WTC11 (cell line): ENCODE measurements at regions not wholly inside any gene's neighbourhood (a gene's known extent, or its start where the extent isn't known, plus 50 kb on each side); places are given as distances from the start of the nearest gene placed in this dataset.

ENCODE experiments used
- ATAC-seq: fragments of 200-7000 bp; cut with Tn5 transposase; 2 replicates; pipeline ENCODE4 v1.10.0; 2021; ENCODE audit warnings: mild to moderate bottlenecking, moderate library complexity
- CTCF ChIA-PET: fragments of 300-600 bp; sonication (Branson Sonifier 250); formaldehyde crosslinking; loops from one replicate; lab custom pipeline; 2021; ENCODE audit warnings: antibody characterized with exemption; lab: Charles Lee
- POLR2A ChIA-PET: fragments of 350-600 bp; sonication (Branson Sonifier 250); formaldehyde crosslinking; loops from one replicate; lab custom pipeline; 2021; ENCODE audit warnings: antibody characterized with exemption; lab: Charles Lee
- DNase-seq: peaks from one replicate; pipeline ENCODE4 v3.0.0; 2021; ENCODE audit warnings: low spot score
- H3K27ac Mint-ChIP-seq: 2 replicates; pipeline ENCODE4 v1.8.0; 2021; ENCODE audit warnings: mixed read lengths
- H3K27me3 Mint-ChIP-seq: 2 replicates; pipeline ENCODE4 v1.8.0; 2021; ENCODE audit warnings: low read depth, mild to moderate bottlenecking, moderate library complexity, mixed read lengths
- H3K36me3 Mint-ChIP-seq: 2 replicates; pipeline ENCODE4 v1.8.0; 2021; ENCODE audit warnings: mixed read lengths
- H3K4me1 Mint-ChIP-seq: 2 replicates; pipeline ENCODE4 v1.8.0; 2022; ENCODE audit warnings: mixed read lengths
- H3K4me3 Mint-ChIP-seq: 2 replicates; pipeline ENCODE4 v1.8.0; 2021; ENCODE audit warnings: mild to moderate bottlenecking, moderate library complexity, mixed read lengths
- H3K9me3 Mint-ChIP-seq: 2 replicates; pipeline ENCODE4 v1.8.0; 2021; ENCODE audit warnings: mixed read lengths
- ATF1 ChIP-seq: sonication (generic); formaldehyde crosslinking; IDR thresholded peaks from 2 replicates; pipeline ENCODE4 v1.8.1; 2023; ENCODE audit warnings: mild to moderate bottlenecking, moderate library complexity, missing genetic modification reagents
- ELF4 ChIP-seq: sonication (generic); formaldehyde crosslinking; IDR thresholded peaks from 2 replicates; pipeline ENCODE4 v1.8.1; 2022; ENCODE audit warnings: low read depth, mild to moderate bottlenecking, moderate library complexity, missing genetic modification reagents
- JAZF1 ChIP-seq: fragments of 250-450 bp; sonication (Bioruptor Pico); IDR thresholded peaks from 2 replicates; pipeline ENCODE4 v1.9.0; 2021; ENCODE audit warnings: moderate library complexity, mild to moderate bottlenecking, inconsistent platforms
- KAT7 ChIP-seq: sonication (generic); formaldehyde crosslinking; IDR thresholded peaks from 2 replicates; pipeline ENCODE4 v1.8.1; 2023; ENCODE audit warnings: missing genetic modification reagents, mild to moderate bottlenecking, borderline replicate concordance
- MXD4 ChIP-seq: fragments of 250-450 bp; sonication (Bioruptor Pico); IDR thresholded peaks from 2 replicates; pipeline ENCODE4 v1.8.0; 2021; ENCODE audit warnings: mild to moderate bottlenecking, moderate library complexity, borderline replicate concordance
- MYBL2 ChIP-seq: sonication (generic); formaldehyde crosslinking; IDR thresholded peaks from 2 replicates; pipeline ENCODE4 v1.8.1; 2023; ENCODE audit warnings: mild to moderate bottlenecking, moderate library complexity, missing genetic modification reagents
- NFATC4 ChIP-seq: fragments of 250-450 bp; sonication (Bioruptor Pico); IDR thresholded peaks from 2 replicates; pipeline ENCODE4 v1.9.0; 2021; ENCODE audit warnings: mild to moderate bottlenecking
- NFYB ChIP-seq: sonication (generic); formaldehyde crosslinking; conservative IDR thresholded peaks from 2 replicates; pipeline ENCODE4 v1.8.0; 2022; ENCODE audit warnings: low read depth, missing genetic modification reagents
- NR2C2 ChIP-seq: sonication (generic); formaldehyde crosslinking; IDR thresholded peaks from 2 replicates; pipeline ENCODE4 v1.8.0; 2022; ENCODE audit warnings: mild to moderate bottlenecking, missing genetic modification reagents
- OVOL2 ChIP-seq: fragments of 250-450 bp; sonication (Bioruptor Pico); IDR thresholded peaks from 2 replicates; pipeline ENCODE4 v1.9.0; 2021; ENCODE audit warnings: mild to moderate bottlenecking, borderline replicate concordance
- SMAD3 ChIP-seq: sonication (generic); formaldehyde crosslinking; IDR thresholded peaks from 2 replicates; pipeline ENCODE4 v1.8.0; 2022; ENCODE audit warnings: missing genetic modification reagents, mild to moderate bottlenecking, borderline replicate concordance
- SOX15 ChIP-seq: fragments of 250-450 bp; sonication (Bioruptor Pico); IDR thresholded peaks from 2 replicates; pipeline ENCODE4 v1.9.0; 2021; ENCODE audit warnings: mild to moderate bottlenecking
- SP1 ChIP-seq: sonication (generic); formaldehyde crosslinking; conservative IDR thresholded peaks from 2 replicates; pipeline ENCODE4 v1.8.1; 2022; ENCODE audit warnings: missing genetic modification reagents
- TEAD1 ChIP-seq: sonication (generic); formaldehyde crosslinking; IDR thresholded peaks from 2 replicates; pipeline ENCODE4 v1.8.0; 2022; ENCODE audit warnings: mild to moderate bottlenecking, missing genetic modification reagents
- ZNF138 ChIP-seq: sonication (generic); formaldehyde crosslinking; conservative IDR thresholded peaks from 2 replicates; pipeline ENCODE4 v1.8.1; 2022; ENCODE audit warnings: mild to moderate bottlenecking, moderate library complexity, missing genetic modification reagents
- ZNF263 ChIP-seq: sonication (generic); formaldehyde crosslinking; IDR thresholded peaks from 2 replicates; pipeline ENCODE4 v1.8.1; 2022; ENCODE audit warnings: low read depth, mild to moderate bottlenecking, moderate library complexity, missing genetic modification reagents
- ZNF317 ChIP-seq: sonication (generic); formaldehyde crosslinking; IDR thresholded peaks from 2 replicates; pipeline ENCODE4 v1.8.1; 2023; ENCODE audit warnings: low read depth, mild to moderate bottlenecking, moderate library complexity, missing genetic modification reagents, borderline replicate concordance
- ZNF423 ChIP-seq: fragments of 250-450 bp; sonication (Bioruptor Pico); IDR thresholded peaks from 2 replicates; pipeline ENCODE4 v2.1.2; 2022; ENCODE audit warnings: mild to moderate bottlenecking, moderate library complexity
- TF ChIP-seq, protein P1 (sequence below): sonication (generic); formaldehyde crosslinking; conservative IDR thresholded peaks from 2 replicates; pipeline ENCODE4 v1.8.1; 2023; ENCODE audit warnings: mild to moderate bottlenecking, low read depth, missing genetic modification reagents, moderate library complexity
- TF ChIP-seq, protein P2 (sequence below): sonication (generic); formaldehyde crosslinking; IDR thresholded peaks from 2 replicates; pipeline ENCODE4 v1.8.1; 2023; ENCODE audit warnings: mild to moderate bottlenecking, missing genetic modification reagents
- TF ChIP-seq, protein P3 (sequence below): fragments of 250-450 bp; sonication (Bioruptor Pico); IDR thresholded peaks from 2 replicates; pipeline ENCODE4 v1.9.0; 2021; ENCODE audit warnings: mild to moderate bottlenecking, borderline replicate concordance
- TF ChIP-seq, protein P4 (sequence below): sonication (generic); formaldehyde crosslinking; IDR thresholded peaks from 2 replicates; pipeline ENCODE4 v1.8.1; 2022; ENCODE audit warnings: low read depth, mild to moderate bottlenecking, moderate library complexity, missing genetic modification reagents, borderline replicate concordance
- TF ChIP-seq, protein P5 (sequence below): sonication (generic); formaldehyde crosslinking; IDR thresholded peaks from 2 replicates; pipeline ENCODE4 v1.8.1; 2022; ENCODE audit warnings: mild to moderate bottlenecking, moderate library complexity, missing genetic modification reagents
- TF ChIP-seq, protein P6 (sequence below): sonication (generic); formaldehyde crosslinking; IDR thresholded peaks from 2 replicates; pipeline ENCODE4 v1.8.1; 2022; ENCODE audit warnings: low read depth, missing genetic modification reagents, borderline replicate concordance

DNA sequence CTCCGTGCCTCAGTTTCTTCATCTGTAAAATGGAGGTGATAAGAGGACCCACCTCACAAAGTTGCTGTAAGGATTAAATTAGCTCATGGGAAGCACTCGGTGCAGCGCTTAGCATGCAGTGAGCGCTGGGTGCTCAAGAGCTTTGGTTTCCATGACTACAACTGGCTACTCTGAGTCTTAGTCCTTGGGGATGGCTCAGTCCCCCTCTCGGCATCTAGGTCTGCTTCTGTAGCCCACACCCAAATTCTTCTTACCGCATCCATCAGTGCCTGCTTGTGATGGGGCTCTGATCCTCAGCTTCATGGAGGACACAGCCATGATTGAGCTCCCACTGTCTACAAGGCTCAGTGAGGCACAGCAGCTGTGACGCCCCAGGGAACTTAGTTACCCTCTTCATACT is 159.0 kb downstream of the ACTL8 start (continued):
- TF ChIP-seq, protein P1, sequence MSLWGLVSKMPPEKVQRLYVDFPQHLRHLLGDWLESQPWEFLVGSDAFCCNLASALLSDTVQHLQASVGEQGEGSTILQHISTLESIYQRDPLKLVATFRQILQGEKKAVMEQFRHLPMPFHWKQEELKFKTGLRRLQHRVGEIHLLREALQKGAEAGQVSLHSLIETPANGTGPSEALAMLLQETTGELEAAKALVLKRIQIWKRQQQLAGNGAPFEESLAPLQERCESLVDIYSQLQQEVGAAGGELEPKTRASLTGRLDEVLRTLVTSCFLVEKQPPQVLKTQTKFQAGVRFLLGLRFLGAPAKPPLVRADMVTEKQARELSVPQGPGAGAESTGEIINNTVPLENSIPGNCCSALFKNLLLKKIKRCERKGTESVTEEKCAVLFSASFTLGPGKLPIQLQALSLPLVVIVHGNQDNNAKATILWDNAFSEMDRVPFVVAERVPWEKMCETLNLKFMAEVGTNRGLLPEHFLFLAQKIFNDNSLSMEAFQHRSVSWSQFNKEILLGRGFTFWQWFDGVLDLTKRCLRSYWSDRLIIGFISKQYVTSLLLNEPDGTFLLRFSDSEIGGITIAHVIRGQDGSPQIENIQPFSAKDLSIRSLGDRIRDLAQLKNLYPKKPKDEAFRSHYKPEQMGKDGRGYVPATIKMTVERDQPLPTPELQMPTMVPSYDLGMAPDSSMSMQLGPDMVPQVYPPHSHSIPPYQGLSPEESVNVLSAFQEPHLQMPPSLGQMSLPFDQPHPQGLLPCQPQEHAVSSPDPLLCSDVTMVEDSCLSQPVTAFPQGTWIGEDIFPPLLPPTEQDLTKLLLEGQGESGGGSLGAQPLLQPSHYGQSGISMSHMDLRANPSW (CRISPR knock-in tag): no peak
- TF ChIP-seq ELF4 (CRISPR knock-in tag): no peak

DNA sequence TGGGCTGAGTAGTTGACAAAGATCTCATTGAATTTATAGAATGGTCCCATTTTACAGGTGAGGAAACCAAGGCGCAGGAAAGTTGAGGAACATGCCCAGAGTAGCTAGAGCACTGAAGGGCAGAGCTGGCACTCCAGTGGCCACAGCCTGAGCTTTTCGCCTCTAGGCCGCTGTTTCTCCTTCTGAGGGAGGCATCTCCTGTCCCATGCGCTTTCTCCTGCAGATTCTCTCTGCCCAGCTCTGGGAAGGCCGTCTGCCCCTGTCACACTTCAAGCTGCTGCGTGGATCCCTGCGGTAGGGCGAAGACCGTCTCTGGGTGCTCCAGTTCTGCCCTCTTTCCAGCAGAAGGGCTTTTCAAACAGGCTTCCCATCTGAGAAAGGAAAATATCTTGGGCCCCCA is 159.9 kb downstream of the ACTL8 start:
- H3K9me3 Mint-ChIP-seq: no peaks in the 10 kb centered on the region
- H3K4me1 Mint-ChIP-seq: peaks cover 21% of the 10 kb centered on the region
- H3K27ac Mint-ChIP-seq: no peak overlapping the region

DNA sequence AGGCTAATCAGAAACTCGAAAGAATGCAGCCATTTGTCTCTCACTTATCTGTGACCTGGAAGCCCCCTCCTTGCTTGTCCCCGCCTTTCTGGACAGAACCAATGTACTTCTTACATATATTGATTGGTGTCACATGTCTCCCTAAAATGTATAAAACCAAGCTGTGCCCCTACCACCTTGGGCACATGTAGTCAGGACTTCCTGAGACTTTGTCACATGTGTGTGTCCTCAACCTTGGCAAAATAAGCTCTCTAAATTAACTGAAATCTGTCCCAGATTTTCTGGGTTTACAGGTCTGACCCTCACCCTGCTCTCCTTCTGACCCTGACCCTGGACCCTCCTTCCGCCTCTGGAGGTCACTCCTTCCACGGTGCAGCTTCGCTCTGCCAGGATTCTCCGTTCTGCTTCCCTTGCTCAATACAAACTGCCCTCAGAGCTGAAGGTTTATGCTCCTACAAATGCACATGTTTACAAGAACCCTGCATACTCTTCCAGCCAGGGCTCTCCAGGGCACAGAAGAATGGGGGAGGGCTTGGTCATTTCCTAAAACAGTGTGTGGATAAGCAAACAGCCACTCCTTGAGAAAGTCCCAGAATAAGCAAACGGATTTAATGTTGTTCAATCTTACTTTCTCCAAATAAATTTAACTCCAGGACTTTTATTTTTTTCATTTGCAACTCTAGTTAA is 160.5 kb downstream of the ACTL8 start:
- Mint-ChIP-seq H3K36me3 (no peaks in the 10 kb centered on the region), H3K27me3 (peaks cover 3% of the 10 kb centered on the region), H3K4me1 (peaks cover 14% of the 10 kb centered on the region), H3K9me3 (no peaks in the 10 kb centered on the region), H3K4me3 (no peak overlapping the region), H3K27ac (no peak overlapping the region)
- ChIA-PET CTCF (interaction anchor here (1.0 to 2.0 kb wide), 5 partner anchors 183 to 666 kb away, joined by 3 to 11 read pairs (median 4); no protein-coding TSS in a partner anchor), POLR2A (no interaction called here)
- no peak for DNase-seq
- no peak for ATAC-seq
- no peak for TF ChIP-seq NR2C2 (CRISPR knock-in tag)
- TF ChIP-seq ZNF138 (CRISPR knock-in tag): no peak
- TF ChIP-seq TEAD1 (CRISPR knock-in tag): no peak
- TF ChIP-seq MXD4 (CRISPR knock-in tag): no peak
- no peak for TF ChIP-seq NFYB
- no peak for TF ChIP-seq JAZF1 (CRISPR knock-in tag)
- TF ChIP-seq, protein P2, sequence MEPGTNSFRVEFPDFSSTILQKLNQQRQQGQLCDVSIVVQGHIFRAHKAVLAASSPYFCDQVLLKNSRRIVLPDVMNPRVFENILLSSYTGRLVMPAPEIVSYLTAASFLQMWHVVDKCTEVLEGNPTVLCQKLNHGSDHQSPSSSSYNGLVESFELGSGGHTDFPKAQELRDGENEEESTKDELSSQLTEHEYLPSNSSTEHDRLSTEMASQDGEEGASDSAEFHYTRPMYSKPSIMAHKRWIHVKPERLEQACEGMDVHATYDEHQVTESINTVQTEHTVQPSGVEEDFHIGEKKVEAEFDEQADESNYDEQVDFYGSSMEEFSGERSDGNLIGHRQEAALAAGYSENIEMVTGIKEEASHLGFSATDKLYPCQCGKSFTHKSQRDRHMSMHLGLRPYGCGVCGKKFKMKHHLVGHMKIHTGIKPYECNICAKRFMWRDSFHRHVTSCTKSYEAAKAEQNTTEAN (CRISPR knock-in tag): no peak
- TF ChIP-seq, protein P3, sequence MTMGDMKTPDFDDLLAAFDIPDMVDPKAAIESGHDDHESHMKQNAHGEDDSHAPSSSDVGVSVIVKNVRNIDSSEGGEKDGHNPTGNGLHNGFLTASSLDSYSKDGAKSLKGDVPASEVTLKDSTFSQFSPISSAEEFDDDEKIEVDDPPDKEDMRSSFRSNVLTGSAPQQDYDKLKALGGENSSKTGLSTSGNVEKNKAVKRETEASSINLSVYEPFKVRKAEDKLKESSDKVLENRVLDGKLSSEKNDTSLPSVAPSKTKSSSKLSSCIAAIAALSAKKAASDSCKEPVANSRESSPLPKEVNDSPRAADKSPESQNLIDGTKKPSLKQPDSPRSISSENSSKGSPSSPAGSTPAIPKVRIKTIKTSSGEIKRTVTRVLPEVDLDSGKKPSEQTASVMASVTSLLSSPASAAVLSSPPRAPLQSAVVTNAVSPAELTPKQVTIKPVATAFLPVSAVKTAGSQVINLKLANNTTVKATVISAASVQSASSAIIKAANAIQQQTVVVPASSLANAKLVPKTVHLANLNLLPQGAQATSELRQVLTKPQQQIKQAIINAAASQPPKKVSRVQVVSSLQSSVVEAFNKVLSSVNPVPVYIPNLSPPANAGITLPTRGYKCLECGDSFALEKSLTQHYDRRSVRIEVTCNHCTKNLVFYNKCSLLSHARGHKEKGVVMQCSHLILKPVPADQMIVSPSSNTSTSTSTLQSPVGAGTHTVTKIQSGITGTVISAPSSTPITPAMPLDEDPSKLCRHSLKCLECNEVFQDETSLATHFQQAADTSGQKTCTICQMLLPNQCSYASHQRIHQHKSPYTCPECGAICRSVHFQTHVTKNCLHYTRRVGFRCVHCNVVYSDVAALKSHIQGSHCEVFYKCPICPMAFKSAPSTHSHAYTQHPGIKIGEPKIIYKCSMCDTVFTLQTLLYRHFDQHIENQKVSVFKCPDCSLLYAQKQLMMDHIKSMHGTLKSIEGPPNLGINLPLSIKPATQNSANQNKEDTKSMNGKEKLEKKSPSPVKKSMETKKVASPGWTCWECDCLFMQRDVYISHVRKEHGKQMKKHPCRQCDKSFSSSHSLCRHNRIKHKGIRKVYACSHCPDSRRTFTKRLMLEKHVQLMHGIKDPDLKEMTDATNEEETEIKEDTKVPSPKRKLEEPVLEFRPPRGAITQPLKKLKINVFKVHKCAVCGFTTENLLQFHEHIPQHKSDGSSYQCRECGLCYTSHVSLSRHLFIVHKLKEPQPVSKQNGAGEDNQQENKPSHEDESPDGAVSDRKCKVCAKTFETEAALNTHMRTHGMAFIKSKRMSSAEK: no peak
- no peak for TF ChIP-seq ATF1 (CRISPR knock-in tag)
- no peak for TF ChIP-seq ZNF423 (CRISPR knock-in tag)
- no peak for TF ChIP-seq SMAD3 (CRISPR knock-in tag)
- no peak for TF ChIP-seq MYBL2

More for the DNA sequence above, 159.9 kb downstream of the ACTL8 start:
- Mint-ChIP-seq H3K27me3 (peaks cover 3% of the 10 kb centered on the region), H3K36me3 (no peaks in the 10 kb centered on the region), H3K4me3 (no peak overlapping the region)
- POLR2A ChIA-PET: no interaction called here
- no peak for DNase-seq
- CTCF ChIA-PET: interaction anchor here (1.0 to 2.1 kb wide), 5 partner anchors 8 to 666 kb away, joined by 3 to 11 read pairs (median 4); no protein-coding TSS in a partner anchor
- no peak for ATAC-seq
- TF ChIP-seq, protein P4, sequence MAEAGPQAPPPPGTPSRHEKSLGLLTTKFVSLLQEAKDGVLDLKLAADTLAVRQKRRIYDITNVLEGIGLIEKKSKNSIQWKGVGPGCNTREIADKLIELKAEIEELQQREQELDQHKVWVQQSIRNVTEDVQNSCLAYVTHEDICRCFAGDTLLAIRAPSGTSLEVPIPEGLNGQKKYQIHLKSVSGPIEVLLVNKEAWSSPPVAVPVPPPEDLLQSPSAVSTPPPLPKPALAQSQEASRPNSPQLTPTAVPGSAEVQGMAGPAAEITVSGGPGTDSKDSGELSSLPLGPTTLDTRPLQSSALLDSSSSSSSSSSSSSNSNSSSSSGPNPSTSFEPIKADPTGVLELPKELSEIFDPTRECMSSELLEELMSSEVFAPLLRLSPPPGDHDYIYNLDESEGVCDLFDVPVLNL (CRISPR knock-in tag): no peak
- TF ChIP-seq NFATC4 (CRISPR knock-in tag) (no peak), ZNF138 (CRISPR knock-in tag) (no peak), ZNF263 (CRISPR knock-in tag) (no peak), ELF4 (CRISPR knock-in tag) (no peak), KAT7 (no peak), TEAD1 (CRISPR knock-in tag) (no peak), SP1 (CRISPR knock-in tag) (no peak), ATF1 (CRISPR knock-in tag) (no peak), OVOL2 (CRISPR knock-in tag) (no peak), ZNF317 (CRISPR knock-in tag) (no peak), SOX15 (CRISPR knock-in tag) (no peak)
- TF ChIP-seq, protein P5, sequence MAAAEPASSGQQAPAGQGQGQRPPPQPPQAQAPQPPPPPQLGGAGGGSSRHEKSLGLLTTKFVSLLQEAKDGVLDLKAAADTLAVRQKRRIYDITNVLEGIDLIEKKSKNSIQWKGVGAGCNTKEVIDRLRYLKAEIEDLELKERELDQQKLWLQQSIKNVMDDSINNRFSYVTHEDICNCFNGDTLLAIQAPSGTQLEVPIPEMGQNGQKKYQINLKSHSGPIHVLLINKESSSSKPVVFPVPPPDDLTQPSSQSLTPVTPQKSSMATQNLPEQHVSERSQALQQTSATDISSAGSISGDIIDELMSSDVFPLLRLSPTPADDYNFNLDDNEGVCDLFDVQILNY (CRISPR knock-in tag): no peak
- TF ChIP-seq, protein P6, sequence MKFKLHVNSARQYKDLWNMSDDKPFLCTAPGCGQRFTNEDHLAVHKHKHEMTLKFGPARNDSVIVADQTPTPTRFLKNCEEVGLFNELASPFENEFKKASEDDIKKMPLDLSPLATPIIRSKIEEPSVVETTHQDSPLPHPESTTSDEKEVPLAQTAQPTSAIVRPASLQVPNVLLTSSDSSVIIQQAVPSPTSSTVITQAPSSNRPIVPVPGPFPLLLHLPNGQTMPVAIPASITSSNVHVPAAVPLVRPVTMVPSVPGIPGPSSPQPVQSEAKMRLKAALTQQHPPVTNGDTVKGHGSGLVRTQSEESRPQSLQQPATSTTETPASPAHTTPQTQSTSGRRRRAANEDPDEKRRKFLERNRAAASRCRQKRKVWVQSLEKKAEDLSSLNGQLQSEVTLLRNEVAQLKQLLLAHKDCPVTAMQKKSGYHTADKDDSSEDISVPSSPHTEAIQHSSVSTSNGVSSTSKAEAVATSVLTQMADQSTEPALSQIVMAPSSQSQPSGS (CRISPR knock-in tag): no peak
